Activated naive CD8-positive, alpha-beta T cell treated with anti-CD3 and anti-CD28 coated beads for 36 hours (primary cell): ENCODE measurements at regions not wholly inside any gene's neighbourhood (a gene's known extent, or its start where the extent isn't known, plus 50 kb on each side); places are given as distances from the start of the nearest gene placed in this dataset.

ENCODE experiments used
- DNase-seq: peaks from one replicate; pipeline ENCODE4 v3.0.0; 2021
- H3K27ac Mint-ChIP-seq: one replicate; pipeline ENCODE4 v1.8.0; 2022; ENCODE audit warnings: mild to moderate bottlenecking, moderate library complexity, mixed read lengths
- H3K27me3 Mint-ChIP-seq: one replicate; pipeline ENCODE4 v1.8.0; 2022; ENCODE audit warnings: mild to moderate bottlenecking, mixed read lengths
- H3K36me3 Mint-ChIP-seq: one replicate; pipeline ENCODE4 v1.8.0; 2021; ENCODE audit warnings: mild to moderate bottlenecking, mixed read lengths
- H3K4me1 Mint-ChIP-seq: one replicate; pipeline ENCODE4 v1.8.0; 2021; ENCODE audit warnings: mixed read lengths
- H3K4me3 Mint-ChIP-seq: one replicate; pipeline ENCODE4 v1.8.0; 2022; ENCODE audit warnings: mild to moderate bottlenecking, moderate library complexity, mixed read lengths
- H3K9me3 Mint-ChIP-seq: one replicate; pipeline ENCODE4 v1.8.0; 2022; ENCODE audit warnings: mixed read lengths

- peaks cover 3% of the 10 kb centered on the region for H3K27me3 Mint-ChIP-seq
- H3K9me3 Mint-ChIP-seq = peaks cover 3% of the 10 kb centered on the region
- no peaks in the 10 kb centered on the region for H3K36me3 Mint-ChIP-seq
- no peaks in the 10 kb centered on the region for H3K4me1 Mint-ChIP-seq
- no peak for DNase-seq
- no peak overlapping the region for H3K27ac Mint-ChIP-seq
- no peak overlapping the region for H3K4me3 Mint-ChIP-seq
These were observed 61.5 kb upstream of the TTC34 start for GRCh38 chr1:2862814-2863647.

GRCh38 chr1:2863648-2863963 lies 62.1 kb upstream of the TTC34 start:
- no peak overlapping the region for H3K27ac Mint-ChIP-seq
- no peaks in the 10 kb centered on the region for H3K4me1 Mint-ChIP-seq
- no peak for DNase-seq
- H3K9me3 Mint-ChIP-seq = peaks cover 3% of the 10 kb centered on the region
- peaks cover 3% of the 10 kb centered on the region for H3K27me3 Mint-ChIP-seq
- H3K36me3 Mint-ChIP-seq = no peaks in the 10 kb centered on the region
- H3K4me3 Mint-ChIP-seq = no peak overlapping the region

GRCh38 chr1:2864203-2864905 lies 62.9 kb upstream of the TTC34 start:
- Mint-ChIP-seq H3K9me3 (no peaks in the 10 kb centered on the region), H3K4me3 (no peak overlapping the region), H3K27me3 (peaks cover 3% of the 10 kb centered on the region), H3K27ac (no peak overlapping the region), H3K4me1 (no peaks in the 10 kb centered on the region), H3K36me3 (no peaks in the 10 kb centered on the region)
- DNase-seq = no peak

GRCh38 chr1:2865000-2865399 lies 63.5 kb upstream of the TTC34 start:
- Mint-ChIP-seq H3K9me3 (no peaks in the 10 kb centered on the region), H3K4me1 (no peaks in the 10 kb centered on the region), H3K27ac (no peak overlapping the region), H3K36me3 (no peaks in the 10 kb centered on the region), H3K27me3 (peaks cover 3% of the 10 kb centered on the region), H3K4me3 (no peak overlapping the region)
- DNase-seq = no peak

- peaks cover 3% of the 10 kb centered on the region for H3K9me3 Mint-ChIP-seq
- no peak overlapping the region for H3K4me3 Mint-ChIP-seq
- no peak for DNase-seq
- H3K4me1 Mint-ChIP-seq = no peaks in the 10 kb centered on the region
- H3K27ac Mint-ChIP-seq = no peak overlapping the region
- peaks cover 2% of the 10 kb centered on the region for H3K36me3 Mint-ChIP-seq
- peaks cover 3% of the 10 kb centered on the region for H3K27me3 Mint-ChIP-seq
These were observed 64.3 kb upstream of the TTC34 start for GRCh38 chr1:2865571-2866421.

- Mint-ChIP-seq H3K27ac (no peak overlapping the region), H3K27me3 (peaks cover 3% of the 10 kb centered on the region)
These were observed 65.1 kb upstream of the TTC34 start for GRCh38 chr1:2866422-2867086.

GRCh38 chr1:2867087-2867425 lies 65.6 kb upstream of the TTC34 start:
- H3K36me3 Mint-ChIP-seq = peaks cover 2% of the 10 kb centered on the region
- H3K27me3 Mint-ChIP-seq = peaks cover 3% of the 10 kb centered on the region
- H3K9me3 Mint-ChIP-seq = peaks cover 11% of the 10 kb centered on the region
- H3K27ac Mint-ChIP-seq = no peak overlapping the region
- no peaks in the 10 kb centered on the region for H3K4me1 Mint-ChIP-seq
- DNase-seq = no peak
- no peak overlapping the region for H3K4me3 Mint-ChIP-seq

More at GRCh38 chr1:2866422-2867086, 65.1 kb upstream of the TTC34 start:
- Mint-ChIP-seq H3K9me3 (peaks cover 10% of the 10 kb centered on the region), H3K36me3 (peaks cover 2% of the 10 kb centered on the region), H3K4me3 (no peak overlapping the region), H3K4me1 (no peaks in the 10 kb centered on the region)
- DNase-seq = no peak

GRCh38 chr1:2867861-2868260 lies 66.4 kb upstream of the TTC34 start:
- H3K4me3 Mint-ChIP-seq = no peak overlapping the region
- no peak overlapping the region for H3K27ac Mint-ChIP-seq
- H3K9me3 Mint-ChIP-seq = peaks cover 11% of the 10 kb centered on the region
- no peaks in the 10 kb centered on the region for H3K4me1 Mint-ChIP-seq
- peaks cover 3% of the 10 kb centered on the region for H3K27me3 Mint-ChIP-seq
- H3K36me3 Mint-ChIP-seq = peaks cover 2% of the 10 kb centered on the region
- DNase-seq = no peak

- H3K27me3 Mint-ChIP-seq = peaks cover 3% of the 10 kb centered on the region
These were observed 67.2 kb upstream of the TTC34 start for GRCh38 chr1:2868571-2869195.

GRCh38 chr1:2871246-2871815 lies 69.8 kb upstream of the TTC34 start:
- Mint-ChIP-seq H3K9me3 (peaks cover 11% of the 10 kb centered on the region), H3K4me3 (no peak overlapping the region), H3K4me1 (no peaks in the 10 kb centered on the region), H3K36me3 (peaks cover 2% of the 10 kb centered on the region), H3K27me3 (no peaks in the 10 kb centered on the region), H3K27ac (no peak overlapping the region)
- DNase-seq = no peak

More at GRCh38 chr1:2868571-2869195, 67.2 kb upstream of the TTC34 start:
- Mint-ChIP-seq H3K27ac (no peak overlapping the region), H3K4me3 (no peak overlapping the region), H3K36me3 (peaks cover 2% of the 10 kb centered on the region), H3K9me3 (peaks cover 11% of the 10 kb centered on the region), H3K4me1 (no peaks in the 10 kb centered on the region)
- DNase-seq = no peak

GRCh38 chr1:2874207-2874606 lies 72.7 kb upstream of the TTC34 start:
- H3K4me3 Mint-ChIP-seq = no peak overlapping the region
- no peaks in the 10 kb centered on the region for H3K4me1 Mint-ChIP-seq
- H3K9me3 Mint-ChIP-seq = peaks cover 11% of the 10 kb centered on the region
- H3K36me3 Mint-ChIP-seq = peaks cover 2% of the 10 kb centered on the region
- no peak overlapping the region for H3K27ac Mint-ChIP-seq
- no peak for DNase-seq
- no peaks in the 10 kb centered on the region for H3K27me3 Mint-ChIP-seq

- Mint-ChIP-seq H3K4me1 (no peaks in the 10 kb centered on the region), H3K27ac (no peak overlapping the region), H3K36me3 (peaks cover 2% of the 10 kb centered on the region), H3K4me3 (no peak overlapping the region), H3K9me3 (peaks cover 11% of the 10 kb centered on the region), H3K27me3 (no peaks in the 10 kb centered on the region)
- no peak for DNase-seq
These were observed 73.4 kb upstream of the TTC34 start for GRCh38 chr1:2874607-2875480.

- no peaks in the 10 kb centered on the region for H3K4me1 Mint-ChIP-seq
- H3K27ac Mint-ChIP-seq = no peak overlapping the region
- no peaks in the 10 kb centered on the region for H3K36me3 Mint-ChIP-seq
- H3K9me3 Mint-ChIP-seq = peaks cover 7% of the 10 kb centered on the region
- H3K4me3 Mint-ChIP-seq = no peak overlapping the region
- no peaks in the 10 kb centered on the region for H3K27me3 Mint-ChIP-seq
- no peak for DNase-seq
These were observed 74.4 kb upstream of the TTC34 start for GRCh38 chr1:2875707-2876561.
